ENCODE measurements at regions not wholly inside any gene's neighbourhood (a gene's known extent, or its start where the extent isn't known, plus 50 kb on each side); places are given as distances from the start of the nearest gene placed in this dataset.
"Not testable (repeated sequence)": the region's sequence is repeated elsewhere in the genome, so short reads cannot be mapped to it uniquely, and the experiment has no call there.

GRCh38 chr10:124150189-124150806, 56.9 kb upstream of the CHST15 start:
- DNase-seq (ENCODE audit: extremely low spot score in 2 of 2), result no peak
- Histone ChIP-seq H3K9me3 (no peaks in the 10 kb centered on the region), H3K36me3 (no peaks in the 10 kb centered on the region), H3K4me3 (no peak overlapping the region), H3K4me1 (peaks cover 18% of the 10 kb centered on the region), H3K27me3 (no peaks in the 10 kb centered on the region), H3K27ac (no peak overlapping the region)
- intact Hi-C loops (cut with DNase I), result loop anchor here (5.0 to 10.0 kb wide), 2 partner anchors 58 to 155 kb away; partner anchors contain the start of gene CHST15
- TF ChIP-seq POLR2AphosphoS5 (IDR thresholded peaks at IDR 0.05; ENCODE audit: insufficient read depth in 1 of 2, low read depth in 1 of 2) (no peak), POLR2A (IDR thresholded peaks at IDR 0.05) (no peak)

GRCh38 chr10:124149189-124150042, 56.0 kb upstream of the CHST15 start:
- intact Hi-C loops (cut with DNase I), result loop anchor here (5.0 to 10.0 kb wide), 2 partner anchors 57 to 155 kb away; partner anchors contain the start of gene CHST15
- Histone ChIP-seq H3K36me3 (no peaks in the 10 kb centered on the region), H3K4me1 (peaks cover 25% of the 10 kb centered on the region), H3K27ac (no peak overlapping the region), H3K27me3 (no peaks in the 10 kb centered on the region), H3K4me3 (no peak overlapping the region), H3K9me3 (no peaks in the 10 kb centered on the region)
- no peak for DNase-seq (ENCODE audit: extremely low spot score in 2 of 2)
- TF ChIP-seq CTCF (IDR thresholded peaks at IDR 0.05), result no peak
- no peak for TF ChIP-seq POLR2A (IDR thresholded peaks at IDR 0.05)
- no peak for TF ChIP-seq POLR2AphosphoS5 (IDR thresholded peaks at IDR 0.05; ENCODE audit: insufficient read depth in 1 of 2, low read depth in 1 of 2)

DNA sequence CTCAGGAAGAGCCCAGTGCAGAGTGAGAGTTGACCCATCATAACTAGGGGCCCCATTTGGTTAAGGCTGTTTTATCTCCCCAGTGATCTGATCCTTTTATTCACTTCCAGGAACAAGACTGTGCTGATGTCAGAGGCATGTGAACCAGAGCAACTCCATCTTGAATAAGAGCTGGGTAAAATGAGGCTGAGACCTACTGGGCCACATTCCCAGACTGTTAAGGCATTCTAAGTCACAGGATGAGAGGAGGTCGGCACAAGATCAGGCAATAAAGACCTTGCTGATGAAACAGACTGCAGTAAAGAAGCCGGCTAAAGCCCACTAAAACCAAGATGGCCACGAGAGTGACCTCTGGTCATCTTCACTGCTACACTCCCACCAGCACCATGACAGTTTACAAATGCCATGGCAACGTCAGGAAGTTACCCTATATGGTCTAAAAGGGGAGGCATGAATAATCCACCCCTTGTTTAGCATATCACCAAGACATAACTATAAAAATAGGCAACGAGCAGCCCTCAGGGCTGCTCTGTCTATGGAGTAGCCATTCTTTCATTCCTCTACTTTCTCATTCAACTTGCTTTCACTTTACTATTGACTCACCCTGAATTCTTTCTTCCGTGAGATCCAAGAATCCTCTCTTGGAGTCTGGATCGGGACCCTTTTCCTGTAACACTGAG, 55.3 kb upstream of the CHST15 start:
- H3K27ac ChIP-seq; intact Hi-C loops (cut with DNase I); H3K36me3 ChIP-seq; H3K9me3 ChIP-seq; H3K27me3 ChIP-seq; H3K4me3 ChIP-seq; DNase-seq (ENCODE audit: extremely low spot score in 2 of 2): not testable (repeated sequence)
- H3K4me1 ChIP-seq, result peaks cover 25% of the 10 kb centered on the region

- Histone ChIP-seq H3K27ac (no peak overlapping the region), H3K4me3 (no peak overlapping the region), H3K36me3 (no peaks in the 10 kb centered on the region), H3K4me1 (peaks cover 7% of the 10 kb centered on the region), H3K9me3 (no peaks in the 10 kb centered on the region), H3K27me3 (no peaks in the 10 kb centered on the region)
- TF ChIP-seq POLR2AphosphoS5 (IDR thresholded peaks at IDR 0.05; ENCODE audit: insufficient read depth in 1 of 2, low read depth in 1 of 2), result no peak
- TF ChIP-seq POLR2A (IDR thresholded peaks at IDR 0.05), result no peak
- TF ChIP-seq CTCF (IDR thresholded peaks at IDR 0.05), result no peak
- intact Hi-C loops (cut with DNase I), result no loop called here
- no peak for DNase-seq (ENCODE audit: extremely low spot score in 2 of 2)
These were observed 53.1 kb upstream of the CHST15 start for GRCh38 chr10:124146483-124146882.

DNA sequence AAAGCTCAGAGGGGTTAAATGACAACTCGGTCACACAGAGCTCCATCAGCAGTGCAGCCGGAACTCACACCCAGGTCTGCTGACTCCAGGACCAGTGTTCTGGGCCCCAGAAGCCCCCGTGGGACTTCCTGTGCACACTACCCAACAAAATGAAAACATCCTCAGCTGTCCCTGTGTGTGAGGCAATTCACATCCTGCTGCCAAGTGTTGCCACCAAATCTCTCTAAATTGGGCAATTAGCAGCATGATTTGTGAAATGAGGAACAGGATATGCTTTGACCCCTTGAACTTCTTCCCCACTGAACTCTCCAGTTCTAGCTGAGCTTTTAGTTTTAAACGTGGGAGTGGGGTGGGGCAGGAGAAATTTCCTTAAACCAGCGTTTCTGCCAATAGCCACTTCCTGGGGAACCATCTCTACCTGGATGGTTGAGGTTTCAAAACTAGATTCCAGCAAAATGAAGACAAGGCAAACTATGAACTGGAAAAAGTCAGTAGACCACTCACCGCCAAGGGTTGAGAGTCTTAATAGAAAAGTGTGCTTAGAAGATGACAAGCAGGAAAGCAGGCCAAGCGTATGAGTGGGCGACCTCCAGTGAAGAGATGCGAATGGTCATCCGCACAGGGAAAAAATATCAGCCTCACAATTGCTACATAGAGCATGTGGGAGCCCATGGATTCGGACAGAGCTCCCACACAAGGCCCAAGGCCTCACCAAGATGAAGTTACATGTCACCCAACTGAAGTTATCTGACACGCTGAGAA, 51.9 kb upstream of the CHST15 start:
- H3K27ac ChIP-seq, result no peak overlapping the region
- no peaks in the 10 kb centered on the region for H3K36me3 ChIP-seq
- intact Hi-C loops (cut with DNase I), result no loop called here
- H3K27me3 ChIP-seq, result no peaks in the 10 kb centered on the region
- no peaks in the 10 kb centered on the region for H3K9me3 ChIP-seq
- no peak for DNase-seq (ENCODE audit: extremely low spot score in 2 of 2)
- peaks cover 7% of the 10 kb centered on the region for H3K4me1 ChIP-seq
- no peak overlapping the region for H3K4me3 ChIP-seq
- no peak for TF ChIP-seq POLR2A (IDR thresholded peaks at IDR 0.05)
- peak in 1 of 2 donors; percentile 39 for TF ChIP-seq POLR2AphosphoS5 (IDR thresholded peaks at IDR 0.05; ENCODE audit: insufficient read depth in 1 of 2, low read depth in 1 of 2)

DNA sequence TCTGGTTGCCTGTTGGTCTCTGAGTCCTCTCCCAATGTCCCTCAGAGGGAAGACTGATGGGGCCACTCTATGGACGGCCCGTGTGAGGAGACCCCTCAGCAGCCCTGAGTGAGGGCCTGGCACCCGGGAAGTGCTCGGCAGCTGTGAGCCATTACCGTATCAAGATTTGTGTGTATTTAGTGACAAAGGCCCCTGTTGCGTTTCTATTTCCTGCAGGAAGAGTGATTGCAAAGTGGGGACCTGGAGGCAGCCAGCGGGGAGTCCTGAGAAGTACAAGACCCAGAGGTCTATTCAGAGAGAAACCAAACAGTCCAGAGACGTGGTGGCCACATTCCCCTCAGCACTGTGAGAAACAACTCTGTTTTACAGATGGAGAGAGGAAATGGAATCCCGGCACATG, 51.1 kb upstream of the CHST15 start:
- DNase-seq (ENCODE audit: extremely low spot score in 2 of 2), result no peak
- H3K27me3 ChIP-seq, result no peaks in the 10 kb centered on the region
- intact Hi-C loops (cut with DNase I), result no loop called here
- H3K9me3 ChIP-seq, result no peaks in the 10 kb centered on the region
- no peak overlapping the region for H3K4me3 ChIP-seq
- no peaks in the 10 kb centered on the region for H3K36me3 ChIP-seq
- no peak overlapping the region for H3K27ac ChIP-seq
- TF ChIP-seq POLR2AphosphoS5 (IDR thresholded peaks at IDR 0.05; ENCODE audit: insufficient read depth in 1 of 2, low read depth in 1 of 2) (no peak), POLR2A (IDR thresholded peaks at IDR 0.05) (no peak), CTCF (IDR thresholded peaks at IDR 0.05) (no peak)
- peaks cover 7% of the 10 kb centered on the region for H3K4me1 ChIP-seq
